OCI-LY3 (cell line): ENCODE measurements at regions not wholly inside any gene's neighbourhood (a gene's known extent, or its start where the extent isn't known, plus 50 kb on each side); places are given as distances from the start of the nearest gene placed in this dataset.

Experiments used
- H2AFZ ChIP-seq: fragments of 200-600, 300-600 bp; shearing (Covaris generic); 2 replicates; pipeline ENCODE4 v1.6.0; 2014; ENCODE audit warnings: antibody characterized with exemption, low read depth, low read length
- H3K27ac ChIP-seq: fragments of 200-600, 300-600 bp; sonication (generic); 2 replicates; pipeline ENCODE4 v1.5.1; 2014; ENCODE audit warnings: mild to moderate bottlenecking, low read length, moderate library complexity, mixed read lengths
- H3K27me3 ChIP-seq: fragments of 200-600, 300-600 bp; sonication (generic); 2 replicates; pipeline ENCODE4 v1.6.1; 2014; ENCODE audit warnings: low read depth, low read length, mixed read lengths
- H3K36me3 ChIP-seq: fragments of 200-600, 300-600 bp; sonication (generic); replicated peaks from 2 replicates; pipeline ENCODE3; 2014; ENCODE audit warnings: low read depth, low read length, mixed read lengths
- H3K4me1 ChIP-seq: fragments of 300-600, 200-600 bp; sonication (generic); 2 replicates; pipeline ENCODE4 v1.6.1; 2014; ENCODE audit warnings: low read length, mixed read lengths
- H3K4me2 ChIP-seq: fragments of 200-600, 300-600 bp; sonication (generic); 2 replicates; pipeline ENCODE4 v1.6.1; 2014; ENCODE audit warnings: low read length, mixed read lengths
- H3K4me3 ChIP-seq: fragments of 300-600, 200-600 bp; sonication (generic); 2 replicates; pipeline ENCODE4 v1.5.1; 2014; ENCODE audit warnings: antibody characterized with exemption, mild to moderate bottlenecking, low read length, moderate library complexity
- H3K79me2 ChIP-seq: fragments of 300-600, 200-600 bp; shearing (Covaris generic); 2 replicates; pipeline ENCODE4 v1.6.1; 2014; ENCODE audit warnings: mild to moderate bottlenecking, low read length, mixed read lengths
- H3K9ac ChIP-seq: fragments of 300-600, 200-600 bp; shearing (Covaris generic); 2 replicates; pipeline ENCODE4 v1.6.0; 2014; ENCODE audit warnings: mild to moderate bottlenecking, low read length, moderate library complexity
- H3K9me3 ChIP-seq: fragments of 200-600, 300-600 bp; shearing (Covaris generic); 2 replicates; pipeline ENCODE4 v1.6.1; 2014; ENCODE audit warnings: low read length, mixed read lengths; ENCODE audit not compliant: insufficient read depth
- H4K20me1 ChIP-seq: fragments of 200-600, 300-600 bp; sonication (generic); 2 replicates; pipeline ENCODE4 v1.6.1; 2016; ENCODE audit warnings: low read length, mixed read lengths; ENCODE audit not compliant: insufficient read depth
- CTCF ChIP-seq: fragments of 200-600, 300-600 bp; sonication (generic); IDR thresholded peaks from 2 replicates; pipeline ENCODE4 v1.5.1; 2014; ENCODE audit warnings: antibody characterized with exemption, low read length, low read depth
- EZH2phosphoT487 ChIP-seq: fragments of 200-600 bp; shearing (Covaris generic); IDR thresholded peaks from 2 replicates; pipeline ENCODE4 v1.6.1; 2018; ENCODE audit warnings: antibody characterized with exemption, mixed run types, low read depth

DNA sequence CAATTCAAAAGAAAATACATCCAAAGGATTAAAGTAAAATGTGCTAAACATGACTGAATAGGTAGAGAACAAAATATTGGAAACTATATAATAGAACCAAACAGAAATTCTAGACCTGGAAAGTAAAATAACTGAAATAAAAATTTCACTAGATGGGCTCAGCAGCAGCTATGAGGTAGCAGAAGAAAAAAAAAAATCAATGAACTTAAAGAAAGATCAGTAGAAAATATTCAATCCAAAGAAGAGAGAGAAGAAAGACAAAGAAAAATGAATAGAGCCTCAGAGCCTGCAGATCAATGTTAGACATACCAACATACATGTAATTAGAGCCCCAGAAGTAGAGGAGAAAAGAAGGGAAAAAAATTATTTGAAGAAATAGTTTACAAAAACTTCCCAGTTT, 129.6 kb upstream of the RNF32 start:
- H3K4me2 ChIP-seq, result no peak overlapping the region
- H2AFZ ChIP-seq, result no peak overlapping the region
- TF ChIP-seq EZH2phosphoT487 (no peak), CTCF (no peak)
- H3K9ac ChIP-seq, result no peak overlapping the region
- H3K4me3 ChIP-seq, result no peak overlapping the region
- H3K79me2 ChIP-seq, result no peaks in the 10 kb centered on the region
- no peak overlapping the region for H3K27ac ChIP-seq
- H3K9me3 ChIP-seq, result peaks cover 3% of the 10 kb centered on the region
- H4K20me1 ChIP-seq, result no peaks in the 10 kb centered on the region
- peaks cover 10% of the 10 kb centered on the region; the same call in 1 of the 2 replicates for H3K27me3 ChIP-seq
- no peaks in the 10 kb centered on the region for H3K36me3 ChIP-seq
- no peaks in the 10 kb centered on the region for H3K4me1 ChIP-seq

DNA sequence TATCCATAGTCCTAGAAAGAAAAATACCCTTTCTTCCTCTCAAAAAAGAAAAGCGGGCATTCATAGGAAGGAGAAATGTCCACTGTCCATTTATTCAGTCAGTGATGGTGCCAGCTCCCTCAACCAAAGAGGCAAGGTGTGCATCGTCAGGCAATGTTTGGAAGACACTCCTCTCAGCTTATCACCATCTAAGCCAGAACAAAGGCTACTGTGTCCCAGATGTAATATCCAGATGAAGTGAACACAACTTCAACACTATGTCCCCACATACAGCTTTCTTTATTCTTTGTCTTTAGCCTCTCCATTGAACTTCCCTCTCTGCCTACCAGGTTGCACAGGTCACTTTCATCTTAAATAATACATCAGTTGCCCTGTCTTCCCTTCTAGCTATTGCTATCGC, 131.4 kb upstream of the RNF32 start:
- Histone ChIP-seq H3K4me3 (no peak overlapping the region), H3K36me3 (no peaks in the 10 kb centered on the region), H3K79me2 (no peaks in the 10 kb centered on the region), H3K9ac (no peak overlapping the region), H3K9me3 (peaks cover 3% of the 10 kb centered on the region), H4K20me1 (no peaks in the 10 kb centered on the region), H3K27ac (no peak overlapping the region), H3K4me2 (no peak overlapping the region), H3K27me3 (peaks cover 10% of the 10 kb centered on the region; the same call in 1 of the 2 replicates), H2AFZ (no peak overlapping the region), H3K4me1 (no peaks in the 10 kb centered on the region)
- no peak for TF ChIP-seq EZH2phosphoT487
- no peak for TF ChIP-seq CTCF

GRCh38 chr7:156505876-156506275, 134.7 kb upstream of the RNF32 start:
- Histone ChIP-seq H3K9me3 (peaks cover 3% of the 10 kb centered on the region; the same call in 1 of the 2 replicates), H4K20me1 (no peaks in the 10 kb centered on the region), H3K36me3 (no peaks in the 10 kb centered on the region), H3K27me3 (peaks cover 10% of the 10 kb centered on the region; the same call in 1 of the 2 replicates), H3K27ac (no peak overlapping the region), H3K4me2 (no peak overlapping the region), H3K79me2 (no peaks in the 10 kb centered on the region), H3K4me3 (no peak overlapping the region), H3K4me1 (no peaks in the 10 kb centered on the region), H3K9ac (no peak overlapping the region), H2AFZ (no peak overlapping the region)
- TF ChIP-seq CTCF (no peak), EZH2phosphoT487 (no peak)

DNA sequence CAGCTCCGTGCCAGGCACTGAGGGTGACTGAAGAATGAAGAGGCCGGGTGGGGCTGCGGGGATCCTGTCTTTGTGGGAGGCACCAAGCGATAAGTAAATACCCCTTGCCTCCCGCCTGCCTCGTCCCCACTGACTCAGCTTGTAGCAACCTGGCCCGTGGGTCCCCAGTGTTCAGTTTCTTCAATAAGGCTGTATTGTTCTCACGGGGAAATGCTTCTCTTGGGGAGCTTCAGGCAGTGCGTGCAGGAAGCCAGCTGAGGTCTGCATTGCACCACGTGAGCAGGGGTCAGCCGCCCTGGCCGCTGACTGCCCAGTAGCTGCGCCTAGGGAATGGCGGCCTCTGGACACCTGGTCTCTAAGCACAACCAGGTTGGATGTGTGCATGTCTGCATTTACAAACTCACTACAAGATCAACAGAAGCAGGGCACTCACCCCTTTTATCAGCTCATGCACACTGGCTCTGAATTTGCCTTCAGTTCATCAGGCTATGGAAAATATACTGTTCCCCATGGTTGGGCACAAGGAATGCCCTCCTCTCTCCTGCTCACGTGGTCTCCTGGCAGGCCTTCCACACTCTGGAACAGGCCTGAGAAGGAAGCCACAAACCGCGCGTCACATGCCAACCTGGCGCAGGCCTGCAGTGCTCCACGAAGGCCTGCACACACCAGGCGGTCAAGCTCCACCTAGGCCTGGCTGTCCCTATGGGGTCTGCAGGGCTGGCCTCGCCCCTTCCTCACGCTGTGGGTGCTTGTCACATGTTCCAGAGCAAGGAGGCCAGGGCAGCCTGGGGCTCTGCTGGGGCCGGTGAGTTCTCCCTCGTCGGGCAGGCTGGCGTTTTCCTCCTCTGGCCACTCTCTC, 135.7 kb upstream of the RNF32 start:
- Histone ChIP-seq H4K20me1 (no peaks in the 10 kb centered on the region), H3K9me3 (no peaks in the 10 kb centered on the region), H3K36me3 (no peaks in the 10 kb centered on the region), H3K9ac (no peak overlapping the region), H3K27me3 (peaks cover 17% of the 10 kb centered on the region; the same call in 1 of the 2 replicates), H3K4me3 (no peak overlapping the region), H3K27ac (no peak overlapping the region), H3K4me2 (no peak overlapping the region), H3K4me1 (no peaks in the 10 kb centered on the region), H3K79me2 (no peaks in the 10 kb centered on the region), H2AFZ (no peak overlapping the region)
- TF ChIP-seq CTCF (no peak), EZH2phosphoT487 (no peak)
